B cell (primary cell): ENCODE measurements at regions not wholly inside any gene's neighbourhood (a gene's known extent, or its start where the extent isn't known, plus 50 kb on each side); places are given as distances from the start of the nearest gene placed in this dataset.

Experiments
- EZH2 ChIP-seq: IDR thresholded peaks from 2 replicates; pipeline ENCODE4 v1.6.1; 2012; ENCODE audit warnings: borderline replicate concordance, low read depth, mild to moderate bottlenecking, moderate library complexity, low read length; ENCODE audit not compliant: insufficient read depth, poor library complexity, severe bottlenecking
- TF ChIP-seq, protein P1 (sequence below): fragments of 200-600 bp; IDR thresholded peaks from one replicate; pipeline ENCODE4 v1.8.0; 2022; ENCODE audit warnings: antibody characterized with exemption, mild to moderate bottlenecking

DNA sequence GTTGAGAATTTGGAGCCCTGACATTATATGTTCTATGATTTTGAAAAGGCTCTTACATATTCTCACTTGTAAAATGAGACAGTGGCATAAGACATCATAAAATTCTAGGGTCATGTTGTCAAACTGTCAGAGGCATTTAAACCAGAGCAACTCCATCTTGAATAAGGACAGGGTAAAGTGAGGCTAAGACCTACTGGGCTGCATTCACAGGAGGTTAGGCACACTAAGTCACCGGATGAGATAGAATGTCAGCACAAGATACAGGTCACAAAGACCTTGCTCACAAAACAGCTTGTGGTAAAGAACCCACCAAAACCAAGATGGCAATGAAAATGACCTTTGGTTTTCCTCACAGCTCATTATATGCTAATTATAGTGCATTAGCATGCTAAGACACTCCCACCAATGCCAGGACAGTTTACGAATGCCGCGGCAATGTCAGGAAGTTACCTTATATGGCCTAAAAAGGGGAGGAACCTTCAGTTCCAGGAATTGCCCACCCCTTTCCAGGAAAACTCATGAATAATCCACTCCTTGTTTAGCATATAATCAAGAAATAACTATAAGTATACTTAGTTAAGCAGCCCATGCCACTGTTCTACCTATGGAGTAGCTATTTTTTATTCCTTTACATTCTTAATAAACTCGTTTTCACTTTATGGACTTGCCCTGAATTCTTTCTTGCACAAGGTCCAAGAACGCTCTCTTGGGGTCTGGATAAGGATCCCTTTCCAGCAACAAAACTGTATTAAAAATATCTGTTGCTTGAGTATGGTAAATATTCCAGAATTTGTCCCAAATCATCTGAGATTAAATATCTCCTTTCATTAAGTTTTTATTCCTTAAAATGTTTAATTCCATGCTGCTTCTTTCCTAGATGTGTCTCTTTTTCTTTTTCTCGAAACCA, 406.4 kb downstream of the METTL4 start:
- TF ChIP-seq, protein P1, sequence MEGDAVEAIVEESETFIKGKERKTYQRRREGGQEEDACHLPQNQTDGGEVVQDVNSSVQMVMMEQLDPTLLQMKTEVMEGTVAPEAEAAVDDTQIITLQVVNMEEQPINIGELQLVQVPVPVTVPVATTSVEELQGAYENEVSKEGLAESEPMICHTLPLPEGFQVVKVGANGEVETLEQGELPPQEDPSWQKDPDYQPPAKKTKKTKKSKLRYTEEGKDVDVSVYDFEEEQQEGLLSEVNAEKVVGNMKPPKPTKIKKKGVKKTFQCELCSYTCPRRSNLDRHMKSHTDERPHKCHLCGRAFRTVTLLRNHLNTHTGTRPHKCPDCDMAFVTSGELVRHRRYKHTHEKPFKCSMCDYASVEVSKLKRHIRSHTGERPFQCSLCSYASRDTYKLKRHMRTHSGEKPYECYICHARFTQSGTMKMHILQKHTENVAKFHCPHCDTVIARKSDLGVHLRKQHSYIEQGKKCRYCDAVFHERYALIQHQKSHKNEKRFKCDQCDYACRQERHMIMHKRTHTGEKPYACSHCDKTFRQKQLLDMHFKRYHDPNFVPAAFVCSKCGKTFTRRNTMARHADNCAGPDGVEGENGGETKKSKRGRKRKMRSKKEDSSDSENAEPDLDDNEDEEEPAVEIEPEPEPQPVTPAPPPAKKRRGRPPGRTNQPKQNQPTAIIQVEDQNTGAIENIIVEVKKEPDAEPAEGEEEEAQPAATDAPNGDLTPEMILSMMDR, result no peak
- TF ChIP-seq EZH2, result no peak
